GM12801 (cell line): ENCODE measurements at regions not wholly inside any gene's neighbourhood (a gene's known extent, or its start where the extent isn't known, plus 50 kb on each side); places are given as distances from the start of the nearest gene placed in this dataset.

ENCODE experiments used
- CTCF ChIP-seq: IDR thresholded peaks from one replicate; pipeline ENCODE4 v1.5.1; 2011; ENCODE audit warnings: control low read depth; ENCODE audit not compliant: insufficient read length; ENCODE audit errors: extremely low read depth

GRCh38 chr5:164627021-164627420 is 1121.6 kb downstream of the MAT2B start:
- TF ChIP-seq CTCF: no peak

- TF ChIP-seq CTCF: no peak
Measured at GRCh38 chr5:164636456-164636855, 1131.0 kb downstream of the MAT2B start.

GRCh38 chr5:164637931-164638521 is 1132.6 kb downstream of the MAT2B start:
- TF ChIP-seq CTCF: no peak

- no peak for TF ChIP-seq CTCF
Measured at GRCh38 chr5:164649266-164649665, 1143.8 kb downstream of the MAT2B start.

DNA sequence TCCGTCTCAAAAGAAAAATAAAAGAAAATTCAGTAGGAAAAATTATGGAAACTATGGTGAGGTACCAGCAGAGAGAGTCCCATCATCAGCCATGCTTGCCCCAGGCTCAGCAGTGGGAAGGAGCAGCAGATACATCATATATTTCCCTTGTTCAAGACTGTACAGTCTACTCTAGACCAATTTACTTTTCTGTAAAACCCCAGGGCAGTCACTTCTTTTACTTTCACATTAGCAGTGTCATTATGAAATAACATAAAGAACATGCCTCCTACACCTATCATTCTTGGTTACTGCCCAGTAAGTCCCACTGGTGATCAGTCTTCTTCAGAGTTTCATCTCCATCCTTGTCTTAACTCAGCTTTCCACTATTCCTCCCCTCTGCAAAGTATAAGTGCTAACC is 1145.0 kb downstream of the MAT2B start:
- no peak for TF ChIP-seq CTCF

DNA sequence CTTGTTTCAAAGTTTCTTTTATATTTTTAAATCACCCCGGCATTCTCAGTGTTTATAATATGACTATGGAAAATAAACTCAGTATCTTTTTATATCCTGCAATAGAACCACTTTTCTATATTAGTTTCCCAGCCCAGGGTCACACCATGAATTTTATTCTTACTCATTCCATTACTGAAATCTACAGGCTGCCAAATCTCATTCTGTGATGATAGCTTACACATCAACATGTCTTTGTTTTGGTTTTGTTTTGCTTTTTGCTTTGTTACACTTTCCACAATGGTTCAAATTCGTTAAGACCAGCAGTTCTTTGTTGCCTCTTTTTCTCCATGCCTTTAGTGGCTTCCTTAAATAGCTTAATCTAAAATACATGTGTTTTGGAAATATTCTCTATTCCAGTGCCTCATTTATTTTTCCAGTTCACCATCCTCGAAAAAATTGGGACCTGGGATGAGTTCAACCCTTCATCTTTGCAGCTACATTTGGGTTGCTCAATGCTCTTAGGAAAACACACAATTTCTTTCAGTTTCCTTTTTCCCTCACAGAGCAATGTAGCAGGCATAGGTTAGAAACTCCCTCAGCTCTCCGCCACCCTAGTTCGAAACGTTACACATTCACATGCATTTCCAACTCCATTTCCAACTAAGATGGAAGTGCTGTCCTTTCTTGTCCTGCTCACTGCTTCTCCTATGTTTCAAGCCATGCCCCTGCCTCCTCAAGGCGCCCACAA is 1146.3 kb downstream of the MAT2B start:
- TF ChIP-seq CTCF: no peak

GRCh38 chr5:164652276-164652660 is 1146.8 kb downstream of the MAT2B start:
- TF ChIP-seq CTCF: no peak
